Muscle layer of colon (tissue), 2 donors: ENCODE measurements at regions not wholly inside any gene's neighbourhood (a gene's known extent, or its start where the extent isn't known, plus 50 kb on each side); places are given as distances from the start of the nearest gene placed in this dataset.

Experiments
- H3K27ac ChIP-seq: one replicate; pipeline ENCODE4 v1.7.0; 2013; ENCODE audit warnings: low read depth, mild to moderate bottlenecking, low read length, moderate library complexity
- H3K27me3 ChIP-seq, 2 donors: one replicate each; pipeline ENCODE4 v1.7.0; 2013; ENCODE audit warnings: low read length in 2 of 2, mild to moderate bottlenecking in 2 of 2; ENCODE audit not compliant: insufficient read depth in 2 of 2, control insufficient read depth in 1 of 2
- H3K36me3 ChIP-seq: one replicate; pipeline ENCODE4 v1.7.0; 2013; ENCODE audit warnings: mild to moderate bottlenecking, low read length; ENCODE audit not compliant: insufficient read depth
- H3K4me1 ChIP-seq: one replicate; pipeline ENCODE4 v1.7.0; 2013; ENCODE audit warnings: mild to moderate bottlenecking, low read length; ENCODE audit not compliant: insufficient read depth
- H3K4me3 ChIP-seq, 2 donors: one replicate each; pipeline ENCODE4 v1.7.0; 2013; ENCODE audit warnings: low read length in 2 of 2, low read depth in 1 of 2, mild to moderate bottlenecking in 1 of 2, moderate library complexity in 1 of 2
- H3K9ac ChIP-seq: one replicate; pipeline ENCODE4 v1.7.0; 2013; ENCODE audit warnings: low read length
- H3K9me3 ChIP-seq: one replicate; pipeline ENCODE4 v1.7.0; 2013; ENCODE audit warnings: mild to moderate bottlenecking, low read length
- donor health status: abdominal sarcoma.
- donor health status: Adenocarcinoma of cecum.

DNA sequence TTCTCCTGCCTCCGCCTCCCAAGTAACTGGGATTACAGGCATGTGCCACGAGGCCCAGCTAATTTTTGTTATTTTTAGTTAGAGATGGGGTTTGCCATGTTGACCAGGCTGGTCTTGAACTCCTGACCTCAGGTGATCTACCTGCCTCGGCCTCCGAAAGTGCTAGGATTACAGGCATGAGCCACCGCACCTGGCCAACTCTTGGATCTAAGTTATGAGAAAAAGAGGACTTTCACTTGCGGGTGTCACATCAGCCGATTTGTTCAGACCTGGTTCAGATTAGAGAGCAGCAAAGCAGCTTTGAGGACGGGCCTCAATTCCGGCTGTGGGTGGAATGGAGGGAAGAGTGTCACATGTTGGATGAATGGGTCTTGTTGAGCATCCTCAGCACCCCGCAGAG, 61.0 kb upstream of the FGFR2 start:
- Histone ChIP-seq H3K9ac (no peak overlapping the region), H3K27me3 (no peaks in the 10 kb centered on the region), H3K4me3 (no peak overlapping the region), H3K27ac (no peak overlapping the region), H3K4me1 (no peaks in the 10 kb centered on the region), H3K36me3 (no peaks in the 10 kb centered on the region), H3K9me3 (no peaks in the 10 kb centered on the region)

DNA sequence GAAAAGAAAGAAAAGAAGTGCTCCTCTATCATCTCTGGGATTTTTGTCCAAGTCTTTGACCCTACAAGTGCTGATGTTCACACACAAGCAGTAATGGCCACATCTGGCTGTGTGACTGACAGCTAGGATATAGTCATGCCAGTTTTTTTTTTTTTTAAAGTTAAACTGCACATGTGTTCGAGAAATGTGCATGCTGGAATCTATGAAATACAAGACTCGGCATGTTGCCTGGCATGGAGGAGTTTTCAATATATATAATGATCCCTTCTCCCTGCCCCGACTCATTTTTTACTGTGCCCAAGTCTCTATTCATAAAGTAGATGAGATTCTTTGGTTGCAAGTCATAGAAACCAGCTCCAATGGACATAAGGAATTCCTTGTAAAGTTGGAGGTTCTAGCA, 60.4 kb upstream of the FGFR2 start:
- no peak overlapping the region for H3K4me3 ChIP-seq
- no peak overlapping the region for H3K27ac ChIP-seq
- no peaks in the 10 kb centered on the region for H3K9me3 ChIP-seq
- H3K9ac ChIP-seq: no peak overlapping the region
- no peaks in the 10 kb centered on the region for H3K27me3 ChIP-seq
- no peaks in the 10 kb centered on the region for H3K4me1 ChIP-seq
- H3K36me3 ChIP-seq: no peaks in the 10 kb centered on the region

DNA sequence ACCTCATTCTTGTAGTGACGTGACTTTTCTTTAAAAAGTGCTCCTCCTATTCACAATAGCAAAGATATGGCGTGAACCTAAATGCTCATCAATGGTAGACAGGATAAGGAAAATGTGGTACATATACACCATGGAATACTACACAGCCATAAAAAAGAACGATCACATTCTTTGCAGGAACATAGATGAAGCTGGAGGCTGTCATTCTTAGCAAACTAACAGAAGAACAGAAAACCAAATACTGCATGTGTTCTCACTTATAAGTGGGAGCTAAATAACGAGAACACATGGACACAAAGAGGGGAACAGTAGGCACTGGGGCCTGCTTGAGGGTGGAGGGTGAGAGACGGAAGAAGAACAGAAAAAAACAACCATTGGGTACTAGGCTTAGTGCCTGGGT, 59.9 kb upstream of the FGFR2 start:
- Histone ChIP-seq H3K36me3 (no peaks in the 10 kb centered on the region), H3K4me3 (no peak overlapping the region)

DNA sequence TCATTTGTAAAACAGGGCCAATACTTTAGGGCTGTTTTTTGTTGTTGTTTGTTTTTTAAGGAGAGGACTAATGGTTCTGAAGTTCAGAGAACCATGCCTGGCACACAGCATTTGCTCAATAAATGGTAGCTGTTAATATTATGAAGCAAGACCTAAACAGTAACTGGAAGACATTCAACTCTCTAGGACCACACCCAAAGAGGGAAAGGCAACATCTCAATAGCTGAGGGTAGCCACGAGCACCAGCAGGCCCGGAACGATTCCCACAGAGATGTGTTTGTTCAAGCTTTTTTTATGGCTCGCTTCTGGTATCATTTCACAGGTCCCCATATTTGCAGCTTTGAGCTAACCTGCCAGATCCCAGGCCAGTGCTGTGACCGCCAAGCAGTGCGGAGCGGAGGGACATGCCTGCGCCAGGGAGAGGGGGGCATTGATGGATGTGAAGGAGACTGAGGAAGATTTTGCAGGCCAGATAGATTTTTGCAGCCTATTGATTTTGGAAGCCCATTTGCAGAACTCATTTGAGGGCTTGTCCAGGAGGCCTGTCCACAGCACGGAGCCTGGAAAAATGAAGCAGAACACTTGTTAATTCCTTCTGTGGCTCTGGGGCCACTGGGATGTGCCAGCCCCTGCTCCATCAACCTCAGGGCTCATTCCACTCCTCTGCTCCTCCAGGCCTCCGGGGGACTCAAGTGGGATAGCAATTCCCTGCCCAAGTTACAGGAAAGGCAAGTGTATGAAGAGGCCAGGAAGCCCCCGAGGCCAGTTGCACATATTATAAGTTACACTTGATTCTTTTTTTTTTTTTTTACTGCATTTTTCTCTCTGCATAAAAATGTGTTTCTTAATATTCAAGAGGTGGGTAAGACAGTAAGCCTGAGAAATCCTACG, 57.3 kb upstream of the FGFR2 start:
- H3K4me3 ChIP-seq: no peak overlapping the region
- H3K27me3 ChIP-seq: no peaks in the 10 kb centered on the region
- no peaks in the 10 kb centered on the region for H3K9me3 ChIP-seq
- H3K27ac ChIP-seq: no peak overlapping the region
- H3K9ac ChIP-seq: no peak overlapping the region
- no peaks in the 10 kb centered on the region for H3K4me1 ChIP-seq
- no peaks in the 10 kb centered on the region for H3K36me3 ChIP-seq

More for the DNA sequence above, 59.9 kb upstream of the FGFR2 start:
- no peaks in the 10 kb centered on the region for H3K4me1 ChIP-seq
- no peak overlapping the region for H3K9ac ChIP-seq
- no peak overlapping the region for H3K27ac ChIP-seq
- no peaks in the 10 kb centered on the region for H3K27me3 ChIP-seq
- no peaks in the 10 kb centered on the region for H3K9me3 ChIP-seq

DNA sequence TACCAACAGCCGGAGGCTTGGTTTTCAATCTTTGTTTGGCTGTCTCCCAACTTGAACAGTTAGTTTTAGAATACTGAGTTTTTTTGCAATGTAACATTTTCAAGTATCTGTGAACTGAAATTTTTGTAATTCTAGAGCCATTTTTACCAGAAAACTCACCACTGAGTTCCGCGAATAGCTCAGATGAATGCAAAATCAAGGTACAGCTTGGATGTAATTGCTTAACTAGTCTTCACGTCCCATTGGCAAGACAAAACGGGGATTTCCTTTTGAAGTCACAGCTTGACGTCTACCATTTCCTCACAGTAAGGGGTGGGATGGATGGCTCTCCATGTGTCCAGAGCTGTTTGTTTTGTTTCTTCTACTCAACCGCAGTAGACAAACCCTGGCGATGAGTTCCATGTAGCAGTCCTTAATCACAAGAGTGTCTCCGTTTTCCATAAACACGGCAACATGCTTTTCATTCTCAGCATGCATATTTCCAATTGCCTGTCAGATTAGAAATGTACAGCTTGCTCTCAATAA, 55.8 kb upstream of the FGFR2 start:
- H3K36me3 ChIP-seq: no peaks in the 10 kb centered on the region
- H3K27me3 ChIP-seq: no peaks in the 10 kb centered on the region
- no peak overlapping the region for H3K9ac ChIP-seq
- H3K4me1 ChIP-seq: no peaks in the 10 kb centered on the region
- H3K27ac ChIP-seq: no peak overlapping the region
- H3K9me3 ChIP-seq: no peaks in the 10 kb centered on the region
- H3K4me3 ChIP-seq: no peak overlapping the region

DNA sequence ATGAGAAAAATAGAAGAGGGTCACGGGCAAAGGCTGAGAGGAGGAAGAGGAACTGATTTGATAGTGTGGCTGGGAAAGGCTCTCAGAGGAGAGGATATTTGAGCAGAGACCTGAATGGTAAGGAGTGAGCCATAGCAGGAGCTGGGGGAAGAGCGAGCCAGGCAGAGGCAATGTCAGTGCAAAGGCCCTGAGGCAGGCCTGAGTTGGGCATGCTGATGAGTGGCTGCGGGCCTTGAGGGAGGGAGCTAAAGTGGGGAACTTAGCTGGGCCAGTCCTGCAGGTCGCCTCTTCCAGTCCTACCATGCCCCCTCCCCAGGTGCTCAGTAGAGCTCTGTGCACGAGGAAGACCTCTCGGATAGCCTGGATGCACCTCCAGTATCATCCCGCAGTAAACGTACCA, 55.4 kb upstream of the FGFR2 start:
- Histone ChIP-seq H3K9me3 (no peaks in the 10 kb centered on the region), H3K27me3 (no peaks in the 10 kb centered on the region), H3K27ac (no peak overlapping the region), H3K4me3 (no peak overlapping the region), H3K36me3 (no peaks in the 10 kb centered on the region), H3K9ac (no peak overlapping the region), H3K4me1 (no peaks in the 10 kb centered on the region)

DNA sequence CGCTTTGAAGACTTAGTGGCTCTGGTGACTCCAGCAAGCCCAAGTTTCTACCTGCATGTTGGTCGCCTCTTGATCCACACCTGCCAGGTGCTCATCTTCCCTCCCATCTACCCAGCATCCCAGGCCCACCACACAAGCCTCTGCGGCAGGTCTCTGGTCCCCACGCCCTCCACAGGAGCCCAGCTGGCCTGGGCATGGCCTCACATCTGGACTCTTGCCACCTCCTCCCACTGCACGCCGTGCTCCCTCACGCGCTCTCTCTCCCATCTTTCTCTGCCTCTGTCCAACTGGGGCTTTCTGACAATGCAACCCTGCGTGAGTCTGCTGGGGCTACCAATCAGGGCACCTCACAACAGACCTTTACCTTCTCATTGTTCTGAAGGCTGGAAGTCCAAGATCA, 50.2 kb upstream of the FGFR2 start:
- Histone ChIP-seq H3K27me3 (peaks cover 0 to 3% of the 10 kb centered on the region in 2 donors), H3K9me3 (no peaks in the 10 kb centered on the region), H3K27ac (no peak overlapping the region), H3K4me1 (no peaks in the 10 kb centered on the region), H3K9ac (no peak overlapping the region), H3K4me3 (no peak overlapping the region), H3K36me3 (no peaks in the 10 kb centered on the region)

DNA sequence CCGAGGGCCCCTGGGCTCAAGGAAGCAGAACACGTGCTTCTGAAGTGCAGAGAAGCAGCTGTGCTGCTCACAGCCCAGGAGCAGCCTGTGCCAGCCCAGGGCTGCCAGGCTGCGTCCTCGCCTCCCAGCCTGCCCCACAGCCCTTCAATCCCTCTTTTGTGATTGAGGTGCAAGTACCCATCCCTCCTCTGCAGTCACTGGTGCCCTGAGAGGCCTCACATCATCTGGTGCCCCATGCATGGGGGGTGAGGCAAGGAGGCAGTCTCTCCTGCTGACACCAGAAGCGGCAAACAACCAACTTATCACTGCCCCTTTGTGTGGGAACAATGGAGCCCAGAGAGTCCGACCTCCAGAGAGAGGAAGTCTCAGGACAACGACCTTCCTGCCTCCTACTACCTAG, 49.8 kb upstream of the FGFR2 start:
- Histone ChIP-seq H3K27me3 (peaks cover 0 to 3% of the 10 kb centered on the region in 2 donors), H3K4me3 (no peak overlapping the region), H3K27ac (no peak overlapping the region), H3K9me3 (no peaks in the 10 kb centered on the region), H3K4me1 (no peaks in the 10 kb centered on the region), H3K9ac (no peak overlapping the region), H3K36me3 (no peaks in the 10 kb centered on the region)
